Nephron (organoid): ENCODE measurements at regions not wholly inside any gene's neighbourhood (a gene's known extent, or its start where the extent isn't known, plus 50 kb on each side); places are given as distances from the start of the nearest gene placed in this dataset.
A peak's percentile ranks its signal among the peaks of the same experiment; 100 is the strongest.

Experiments
- H3K27ac Mint-ChIP-seq, 3 experiments: 2 replicates each; pipeline ENCODE4 v1.8.0; 2020; ENCODE audit warnings: mixed read lengths in 3 of 3, mild to moderate bottlenecking in 2 of 3, moderate library complexity in 1 of 3
- H3K27me3 Mint-ChIP-seq: 2 replicates; pipeline ENCODE4 v1.8.0; 2021; ENCODE audit warnings: low read depth, mild to moderate bottlenecking, moderate library complexity, mixed read lengths
- H3K36me3 Mint-ChIP-seq: 2 replicates; pipeline ENCODE4 v1.8.0; 2020; ENCODE audit warnings: low read depth, mixed read lengths
- H3K4me1 Mint-ChIP-seq: 2 replicates; pipeline ENCODE4 v1.8.0; 2020; ENCODE audit warnings: mixed read lengths
- H3K4me3 Mint-ChIP-seq, 3 experiments: 2 replicates each; pipeline ENCODE4 v1.8.0; 2020; ENCODE audit warnings: mild to moderate bottlenecking in 3 of 3, mixed read lengths in 3 of 3, moderate library complexity in 2 of 3
- H3K9me3 Mint-ChIP-seq: 2 replicates; pipeline ENCODE4 v1.8.0; 2020; ENCODE audit warnings: mixed read lengths
- TF ChIP-seq, protein P1 (sequence below), 3 experiments: fragments of 200-600 bp; sonication (generic); IDR thresholded peaks; one replicate each; pipeline ENCODE4 v1.5.0; 2021; ENCODE audit warnings: antibody characterized with exemption in 3 of 3; ENCODE audit not compliant: unreplicated experiment in 3 of 3

DNA sequence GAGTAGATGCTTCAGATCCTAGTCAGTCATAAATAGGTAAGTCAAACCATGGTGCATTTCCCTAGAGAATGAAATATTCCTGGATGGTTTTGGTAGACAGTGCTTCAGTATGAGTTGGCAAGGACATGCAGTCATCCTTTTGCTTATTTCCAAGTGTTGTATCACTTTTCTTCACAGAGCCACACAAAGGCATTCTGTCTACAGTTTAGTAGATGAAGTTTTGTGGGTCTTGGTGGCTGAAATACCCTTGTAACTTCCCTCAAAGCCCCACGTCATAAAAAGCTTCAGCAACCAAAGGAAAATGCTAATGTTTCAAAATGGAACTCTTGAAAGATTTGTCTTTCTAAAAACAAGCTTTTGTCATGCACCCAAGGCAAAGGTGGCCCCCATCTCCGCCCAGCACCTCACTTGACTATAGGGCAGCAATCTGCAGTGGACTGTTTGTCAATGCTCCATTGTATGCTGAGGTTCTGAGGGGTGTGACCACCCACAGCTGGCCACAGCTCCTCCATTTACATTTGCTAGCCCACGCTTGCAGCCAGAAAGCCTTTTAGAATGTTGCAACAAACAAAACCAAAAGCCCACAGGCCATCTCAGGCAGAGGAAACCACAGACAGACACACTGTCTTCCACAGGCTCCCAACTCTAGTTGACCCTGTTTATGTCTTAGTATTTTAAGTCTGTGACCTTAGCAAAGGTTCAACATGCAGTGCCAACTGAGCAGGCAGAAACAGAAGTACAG, 87.1 kb upstream of the FAM9C start:
- H3K36me3 Mint-ChIP-seq, result no peaks in the 10 kb centered on the region

DNA sequence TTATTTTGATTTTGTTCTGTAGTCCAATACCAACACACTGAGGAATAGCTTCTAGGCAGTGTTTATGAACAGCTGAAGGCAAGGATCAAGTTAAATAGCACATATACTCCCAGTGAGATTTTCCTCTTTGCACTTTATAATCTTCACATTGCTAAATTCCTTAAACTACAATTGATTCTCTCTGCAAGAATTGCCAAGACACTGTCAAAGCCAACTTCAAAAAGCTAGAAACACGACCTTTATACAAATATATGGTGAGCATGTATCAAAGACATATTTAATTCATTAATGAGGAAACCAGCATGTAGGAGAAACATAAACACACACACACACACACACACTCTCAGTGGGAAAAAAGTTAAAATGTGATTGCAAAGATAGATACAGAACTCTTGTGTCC, 86.4 kb upstream of the FAM9C start:
- Mint-ChIP-seq H3K27ac (peak overlapping the region; percentile 62 to 95 (median 86)), H3K27me3 (peaks cover 3% of the 10 kb centered on the region), H3K4me1 (peaks cover 15% of the 10 kb centered on the region), H3K36me3 (no peaks in the 10 kb centered on the region), H3K9me3 (peaks cover 10% of the 10 kb centered on the region), H3K4me3 (peak overlapping the region in 1 of 3 experiments; percentile 10)
- TF ChIP-seq, protein P1, sequence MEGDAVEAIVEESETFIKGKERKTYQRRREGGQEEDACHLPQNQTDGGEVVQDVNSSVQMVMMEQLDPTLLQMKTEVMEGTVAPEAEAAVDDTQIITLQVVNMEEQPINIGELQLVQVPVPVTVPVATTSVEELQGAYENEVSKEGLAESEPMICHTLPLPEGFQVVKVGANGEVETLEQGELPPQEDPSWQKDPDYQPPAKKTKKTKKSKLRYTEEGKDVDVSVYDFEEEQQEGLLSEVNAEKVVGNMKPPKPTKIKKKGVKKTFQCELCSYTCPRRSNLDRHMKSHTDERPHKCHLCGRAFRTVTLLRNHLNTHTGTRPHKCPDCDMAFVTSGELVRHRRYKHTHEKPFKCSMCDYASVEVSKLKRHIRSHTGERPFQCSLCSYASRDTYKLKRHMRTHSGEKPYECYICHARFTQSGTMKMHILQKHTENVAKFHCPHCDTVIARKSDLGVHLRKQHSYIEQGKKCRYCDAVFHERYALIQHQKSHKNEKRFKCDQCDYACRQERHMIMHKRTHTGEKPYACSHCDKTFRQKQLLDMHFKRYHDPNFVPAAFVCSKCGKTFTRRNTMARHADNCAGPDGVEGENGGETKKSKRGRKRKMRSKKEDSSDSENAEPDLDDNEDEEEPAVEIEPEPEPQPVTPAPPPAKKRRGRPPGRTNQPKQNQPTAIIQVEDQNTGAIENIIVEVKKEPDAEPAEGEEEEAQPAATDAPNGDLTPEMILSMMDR (IDR thresholded peaks at IDR 0.05; ENCODE audit: unreplicated experiment in 3 of 3), result no peak

More for the DNA sequence above, 87.1 kb upstream of the FAM9C start:
- Mint-ChIP-seq H3K4me3 (no peak overlapping the region), H3K9me3 (peaks cover 10% of the 10 kb centered on the region), H3K27ac (peak overlapping the region; percentile 43 to 95 (median 62)), H3K27me3 (peaks cover 3% of the 10 kb centered on the region), H3K4me1 (peaks cover 15% of the 10 kb centered on the region)
- TF ChIP-seq, protein P1 (IDR thresholded peaks at IDR 0.05; ENCODE audit: unreplicated experiment in 3 of 3), result no peak

DNA sequence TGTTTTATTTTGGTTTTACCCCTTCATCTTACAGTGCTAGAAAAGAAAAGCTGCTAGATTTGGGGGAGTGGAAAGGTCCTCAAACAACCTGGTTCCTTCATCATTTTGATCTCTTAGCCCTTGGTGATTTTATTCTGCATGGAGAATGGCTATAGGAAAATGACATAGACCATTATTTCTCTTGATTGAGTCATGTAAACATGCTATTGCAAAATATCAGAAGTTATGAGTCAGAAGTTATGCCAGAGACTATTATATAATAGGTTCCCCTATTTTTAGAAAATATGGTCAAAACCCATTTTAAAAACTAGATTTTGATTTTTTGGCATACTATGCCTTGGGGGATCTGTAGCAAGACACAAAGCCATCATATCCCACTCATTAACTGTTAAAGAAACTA, 83.7 kb upstream of the FAM9C start:
- peaks cover 5% of the 10 kb centered on the region for H3K9me3 Mint-ChIP-seq
- no peak overlapping the region for H3K4me3 Mint-ChIP-seq
- H3K4me1 Mint-ChIP-seq, result peaks cover 40% of the 10 kb centered on the region
- H3K27me3 Mint-ChIP-seq, result peaks cover 3% of the 10 kb centered on the region
- TF ChIP-seq, protein P1 (IDR thresholded peaks at IDR 0.05; ENCODE audit: unreplicated experiment in 3 of 3), result no peak
- H3K27ac Mint-ChIP-seq, result peak overlapping the region in 2 of 3 experiments; percentile 12 to 99
- no peaks in the 10 kb centered on the region for H3K36me3 Mint-ChIP-seq

DNA sequence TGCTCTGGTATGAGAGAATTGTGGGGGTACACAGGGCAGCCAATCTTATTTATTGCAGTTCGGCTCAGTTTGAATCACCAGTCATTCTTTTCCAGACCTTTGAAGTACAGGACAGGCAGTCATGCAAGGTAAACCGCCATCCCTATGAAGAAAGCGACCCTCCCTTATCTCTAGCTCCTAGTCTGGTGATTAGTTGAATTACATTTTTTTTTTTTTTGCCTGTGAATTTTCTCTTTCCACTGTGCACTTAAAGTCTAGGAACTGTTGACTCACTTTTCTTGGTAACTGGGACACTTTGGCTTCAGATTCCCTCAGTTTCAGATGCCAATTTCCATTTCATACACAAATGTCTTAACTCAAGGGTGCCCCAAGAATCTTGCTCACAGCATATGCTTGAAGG, 82.4 kb upstream of the FAM9C start:
- TF ChIP-seq, protein P1 (IDR thresholded peaks at IDR 0.05; ENCODE audit: unreplicated experiment in 3 of 3), result no peak
- H3K4me1 Mint-ChIP-seq, result peaks cover 43% of the 10 kb centered on the region
- H3K27ac Mint-ChIP-seq, result peak overlapping the region; percentile 22 to 99 (median 85)
- no peaks in the 10 kb centered on the region for H3K36me3 Mint-ChIP-seq
- H3K27me3 Mint-ChIP-seq, result peaks cover 3% of the 10 kb centered on the region
- H3K4me3 Mint-ChIP-seq, result no peak overlapping the region
- H3K9me3 Mint-ChIP-seq, result peaks cover 5% of the 10 kb centered on the region

DNA sequence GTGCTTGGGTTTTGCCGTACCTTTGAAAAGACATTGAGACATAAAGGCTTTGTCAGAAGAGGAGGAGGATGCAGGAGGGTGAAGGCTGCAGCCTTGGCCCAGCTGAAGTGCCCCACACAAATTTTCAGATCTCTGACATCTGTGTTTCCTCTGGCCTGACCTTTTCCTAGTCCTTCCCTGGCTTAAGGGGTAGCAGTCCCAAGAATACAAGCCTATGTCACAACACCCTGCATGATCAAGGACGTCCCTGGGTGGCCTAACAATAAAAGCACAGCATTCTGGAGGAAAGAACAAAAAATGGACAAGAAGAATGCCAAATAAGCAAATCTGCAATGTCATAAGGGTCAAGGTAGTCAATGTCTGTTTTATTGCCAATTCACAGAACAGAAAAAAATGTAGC, 80.8 kb upstream of the FAM9C start:
- Mint-ChIP-seq H3K36me3 (no peaks in the 10 kb centered on the region), H3K27me3 (peaks cover 3% of the 10 kb centered on the region), H3K27ac (peak overlapping the region; percentile 79 to 99 (median 94)), H3K4me3 (no peak overlapping the region), H3K9me3 (peaks cover 2% of the 10 kb centered on the region), H3K4me1 (peaks cover 40% of the 10 kb centered on the region)
- TF ChIP-seq, protein P1 (IDR thresholded peaks at IDR 0.05; ENCODE audit: unreplicated experiment in 3 of 3), result no peak

DNA sequence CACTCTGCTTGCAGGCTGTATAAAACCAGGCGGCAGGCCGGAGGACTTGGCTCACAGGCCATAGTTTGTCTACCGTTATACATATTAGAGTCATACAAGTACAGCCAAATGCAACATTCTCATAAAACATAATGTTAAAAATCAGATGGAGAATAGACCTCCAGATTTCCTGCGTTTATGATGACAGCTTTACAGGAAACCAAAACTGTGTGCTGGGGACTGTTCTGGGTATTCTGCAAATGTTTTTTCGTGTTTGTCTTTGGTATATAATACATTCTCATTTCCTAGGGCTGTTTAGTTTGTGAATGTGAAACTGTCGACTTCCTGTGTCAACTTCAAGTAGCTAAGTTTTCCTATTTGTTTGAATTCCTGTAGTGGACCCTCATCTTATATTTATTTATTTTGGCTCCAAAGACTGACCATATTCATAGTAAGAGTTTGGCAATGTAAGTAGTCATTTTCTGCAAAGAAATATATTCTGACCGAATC, 79.5 kb upstream of the FAM9C start:
- peaks cover 8% of the 10 kb centered on the region for H3K9me3 Mint-ChIP-seq
- no peak overlapping the region for H3K4me3 Mint-ChIP-seq

More for the DNA sequence above, 79.5 kb upstream of the FAM9C start:
- Mint-ChIP-seq H3K27me3 (peaks cover 3% of the 10 kb centered on the region), H3K4me1 (peaks cover 44% of the 10 kb centered on the region), H3K36me3 (no peaks in the 10 kb centered on the region), H3K27ac (peak overlapping the region; percentile 79 to 99 (median 94))
- TF ChIP-seq, protein P1 (IDR thresholded peaks at IDR 0.05; ENCODE audit: unreplicated experiment in 3 of 3), result no peak
